ENCODE measurements at regions not wholly inside any gene's neighbourhood (a gene's known extent, or its start where the extent isn't known, plus 50 kb on each side); places are given as distances from the start of the nearest gene placed in this dataset.

GRCh38 chrX:3215249-3215648 lies 131.2 kb downstream of the MXRA5 start:
- no peaks in the 10 kb centered on the region for H3K27me3 ChIP-seq (ENCODE audit: control insufficient read depth in 1 of 2, insufficient read depth in 1 of 2, low read length in 2 of 2)
- no peak overlapping the region for H2BK15ac ChIP-seq (ENCODE audit: low read depth, poor library complexity, severe bottlenecking)
- no peak overlapping the region for H3K9ac ChIP-seq (ENCODE audit: low read length)
- no peak overlapping the region for H4K91ac ChIP-seq (ENCODE audit: low read length)
- H2AK5ac ChIP-seq (ENCODE audit: low read length, severe bottlenecking) = no peak overlapping the region
- no peak overlapping the region for H3K18ac ChIP-seq (ENCODE audit: low read depth in 1 of 2, low read length in 2 of 2)
- H3K23ac ChIP-seq (ENCODE audit: low read length in 2 of 2) = no peak overlapping the region
- no peaks in the 10 kb centered on the region for H3K36me3 ChIP-seq (ENCODE audit: control insufficient read depth in 1 of 2, insufficient read depth in 2 of 2, low read depth in 1 of 2, low read length in 2 of 2)
- H3K4me2 ChIP-seq (ENCODE audit: low read length, poor library complexity, severe bottlenecking) = no peak overlapping the region
- H3K4me1 ChIP-seq (ENCODE audit: control insufficient read depth, insufficient read depth, low read depth, low read length) = no peaks in the 10 kb centered on the region
- H4K8ac ChIP-seq (ENCODE audit: low read length) = no peak overlapping the region
- no peaks in the 10 kb centered on the region for H3K79me1 ChIP-seq (replicated peaks; ENCODE audit: low read length, poor library complexity, severe bottlenecking)
- DNase-seq = no peak
- no peak overlapping the region for H2AFZ ChIP-seq (ENCODE audit: low read depth, low read length)
- H3K4me3 ChIP-seq (ENCODE audit: insufficient read depth in 1 of 2, low read depth in 1 of 2, low read length in 2 of 2) = no peak overlapping the region
- WGBS = no CpG with 5 or more reads among the region's 2 CpGs
- H3K27ac ChIP-seq (ENCODE audit: low read length, poor library complexity, severe bottlenecking) = no peak overlapping the region
- no peak overlapping the region for H2BK120ac ChIP-seq (ENCODE audit: low read depth, low read length)
- H3K4ac ChIP-seq (ENCODE audit: low read depth in 1 of 2, low read length in 2 of 2) = no peak overlapping the region
- no peaks in the 10 kb centered on the region for H3K9me3 ChIP-seq (ENCODE audit: control insufficient read depth, low read length)
- no peak overlapping the region for H2BK5ac ChIP-seq (ENCODE audit: low read depth, low read length, poor library complexity, severe bottlenecking)
- no peak overlapping the region for H2BK12ac ChIP-seq (ENCODE audit: low read length in 2 of 2)
- H3K14ac ChIP-seq (ENCODE audit: low read length in 2 of 2) = no peak overlapping the region

DNA sequence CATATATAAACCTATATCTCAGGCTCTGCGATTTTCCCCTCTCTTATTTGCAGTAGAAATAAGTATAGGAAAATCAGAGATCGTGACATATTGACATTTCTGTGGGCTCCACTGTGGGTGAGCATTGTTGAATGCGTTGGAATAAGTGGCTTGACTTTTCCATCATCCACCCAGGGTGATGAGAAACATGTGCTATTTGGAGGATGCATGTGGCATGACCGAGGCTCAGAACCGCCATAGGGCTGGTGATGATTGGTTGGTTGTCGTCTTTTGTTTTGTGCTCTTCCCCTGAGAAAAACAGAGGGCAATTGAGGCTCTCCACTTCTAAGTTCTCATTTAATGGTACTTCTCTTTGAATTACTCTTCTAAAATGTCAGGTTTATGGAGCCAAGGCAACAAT lies 140.1 kb downstream of the MXRA5 start:
- Histone ChIP-seq H3K27me3 (ENCODE audit: control insufficient read depth in 1 of 2, insufficient read depth in 1 of 2, low read length in 2 of 2) (no peaks in the 10 kb centered on the region), H2AK5ac (ENCODE audit: low read length, severe bottlenecking) (no peak overlapping the region), H3K9ac (ENCODE audit: low read length) (no peak overlapping the region), H3K9me3 (ENCODE audit: control insufficient read depth, low read length) (no peaks in the 10 kb centered on the region), H2AFZ (ENCODE audit: low read depth, low read length) (no peak overlapping the region), H3K4me3 (ENCODE audit: insufficient read depth in 1 of 2, low read depth in 1 of 2, low read length in 2 of 2) (no peak overlapping the region), H4K91ac (ENCODE audit: low read length) (no peak overlapping the region), H3K4me1 (ENCODE audit: control insufficient read depth, insufficient read depth, low read depth, low read length) (no peaks in the 10 kb centered on the region), H3K14ac (ENCODE audit: low read length in 2 of 2) (no peak overlapping the region), H3K4me2 (ENCODE audit: low read length, poor library complexity, severe bottlenecking) (no peak overlapping the region), H2BK15ac (ENCODE audit: low read depth, poor library complexity, severe bottlenecking) (no peak overlapping the region), H2BK120ac (ENCODE audit: low read depth, low read length) (no peak overlapping the region), H3K18ac (ENCODE audit: low read depth in 1 of 2, low read length in 2 of 2) (no peak overlapping the region), H2BK12ac (ENCODE audit: low read length in 2 of 2) (no peak overlapping the region), H3K4ac (ENCODE audit: low read depth in 1 of 2, low read length in 2 of 2) (no peak overlapping the region), H3K27ac (ENCODE audit: low read length, poor library complexity, severe bottlenecking) (no peak overlapping the region), H2BK5ac (ENCODE audit: low read depth, low read length, poor library complexity, severe bottlenecking) (no peak overlapping the region), H4K8ac (ENCODE audit: low read length) (no peak overlapping the region), H3K79me1 (replicated peaks; ENCODE audit: low read length, poor library complexity, severe bottlenecking) (no peaks in the 10 kb centered on the region), H3K23ac (ENCODE audit: low read length in 2 of 2) (no peak overlapping the region), H3K36me3 (ENCODE audit: control insufficient read depth in 1 of 2, insufficient read depth in 2 of 2, low read depth in 1 of 2, low read length in 2 of 2) (no peaks in the 10 kb centered on the region)
- WGBS = 100% methylated on average over 3 of the region's 6 CpGs
- no peak for DNase-seq

- Histone ChIP-seq H3K36me3 (ENCODE audit: control insufficient read depth in 1 of 2, insufficient read depth in 2 of 2, low read depth in 1 of 2, low read length in 2 of 2) (no peaks in the 10 kb centered on the region), H2BK12ac (ENCODE audit: low read length in 2 of 2) (no peak overlapping the region), H3K23ac (ENCODE audit: low read length in 2 of 2) (no peak overlapping the region), H3K4ac (ENCODE audit: low read depth in 1 of 2, low read length in 2 of 2) (no peak overlapping the region), H3K79me1 (replicated peaks; ENCODE audit: low read length, poor library complexity, severe bottlenecking) (no peaks in the 10 kb centered on the region), H2BK15ac (ENCODE audit: low read depth, poor library complexity, severe bottlenecking) (no peak overlapping the region), H3K18ac (ENCODE audit: low read depth in 1 of 2, low read length in 2 of 2) (no peak overlapping the region), H3K9me3 (ENCODE audit: control insufficient read depth, low read length) (no peaks in the 10 kb centered on the region), H2AFZ (ENCODE audit: low read depth, low read length) (no peak overlapping the region), H3K4me2 (ENCODE audit: low read length, poor library complexity, severe bottlenecking) (no peak overlapping the region), H4K8ac (ENCODE audit: low read length) (no peak overlapping the region), H3K27me3 (ENCODE audit: control insufficient read depth in 1 of 2, insufficient read depth in 1 of 2, low read length in 2 of 2) (no peaks in the 10 kb centered on the region), H3K4me3 (ENCODE audit: insufficient read depth in 1 of 2, low read depth in 1 of 2, low read length in 2 of 2) (no peak overlapping the region), H3K27ac (ENCODE audit: low read length, poor library complexity, severe bottlenecking) (no peak overlapping the region), H2BK120ac (ENCODE audit: low read depth, low read length) (no peak overlapping the region), H4K91ac (ENCODE audit: low read length) (no peak overlapping the region), H2BK5ac (ENCODE audit: low read depth, low read length, poor library complexity, severe bottlenecking) (no peak overlapping the region), H2AK5ac (ENCODE audit: low read length, severe bottlenecking) (no peak overlapping the region), H3K4me1 (ENCODE audit: control insufficient read depth, insufficient read depth, low read depth, low read length) (no peaks in the 10 kb centered on the region), H3K14ac (ENCODE audit: low read length in 2 of 2) (no peak overlapping the region), H3K9ac (ENCODE audit: low read length) (no peak overlapping the region)
- DNase-seq = no peak
- WGBS = 100% methylated on average over 4 of the region's 5 CpGs
These were observed 141.8 kb downstream of the MXRA5 start for GRCh38 chrX:3204606-3205005.

DNA sequence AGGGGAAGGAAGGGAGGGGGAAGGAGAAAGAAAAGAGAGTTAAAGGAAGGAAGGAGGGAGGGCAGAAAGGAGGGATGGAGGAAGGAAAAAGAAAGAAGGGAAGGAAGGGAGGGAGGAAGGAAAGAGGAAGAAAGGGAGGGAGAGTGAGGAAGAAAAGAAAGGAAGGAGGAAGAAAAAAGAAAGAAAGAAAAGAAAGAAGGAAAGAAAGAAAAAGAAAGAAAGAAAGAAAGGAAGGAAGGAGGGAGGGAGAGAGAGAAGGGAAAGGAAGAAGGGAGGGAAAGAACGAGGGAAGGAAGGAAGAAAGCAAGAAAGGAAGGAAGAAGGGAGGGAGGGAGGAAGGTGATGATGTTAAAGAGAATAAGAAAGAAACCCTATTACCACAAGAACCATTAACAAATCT lies 150.6 kb downstream of the MXRA5 start:
- H3K4me1 ChIP-seq (ENCODE audit: control insufficient read depth, insufficient read depth, low read depth, low read length) = peaks cover 2% of the 10 kb centered on the region
- no peak overlapping the region for H3K18ac ChIP-seq (ENCODE audit: low read depth in 1 of 2, low read length in 2 of 2)
- DNase-seq = no peak
- H3K23ac ChIP-seq (ENCODE audit: low read length in 2 of 2) = no peak overlapping the region
- H2AK5ac ChIP-seq (ENCODE audit: low read length, severe bottlenecking) = no peak overlapping the region
- no peak overlapping the region for H3K14ac ChIP-seq (ENCODE audit: low read length in 2 of 2)
- no peaks in the 10 kb centered on the region for H3K27me3 ChIP-seq (ENCODE audit: control insufficient read depth in 1 of 2, insufficient read depth in 1 of 2, low read length in 2 of 2)
- no peak overlapping the region for H2BK120ac ChIP-seq (ENCODE audit: low read depth, low read length)
- WGBS = no CpG with 5 or more reads among the region's 1 CpG
- H2BK12ac ChIP-seq (ENCODE audit: low read length in 2 of 2) = no peak overlapping the region
- H2BK5ac ChIP-seq (ENCODE audit: low read depth, low read length, poor library complexity, severe bottlenecking) = no peak overlapping the region
- H3K36me3 ChIP-seq (ENCODE audit: control insufficient read depth in 1 of 2, insufficient read depth in 2 of 2, low read depth in 1 of 2, low read length in 2 of 2) = no peaks in the 10 kb centered on the region
- no peak overlapping the region for H4K8ac ChIP-seq (ENCODE audit: low read length)
- H2BK15ac ChIP-seq (ENCODE audit: low read depth, poor library complexity, severe bottlenecking) = no peak overlapping the region
- H3K27ac ChIP-seq (ENCODE audit: low read length, poor library complexity, severe bottlenecking) = no peak overlapping the region
- H4K91ac ChIP-seq (ENCODE audit: low read length) = no peak overlapping the region
- H3K4me3 ChIP-seq (ENCODE audit: insufficient read depth in 1 of 2, low read depth in 1 of 2, low read length in 2 of 2) = no peak overlapping the region
- H3K79me1 ChIP-seq (replicated peaks; ENCODE audit: low read length, poor library complexity, severe bottlenecking) = no peaks in the 10 kb centered on the region
- peaks cover 5% of the 10 kb centered on the region for H3K9me3 ChIP-seq (ENCODE audit: control insufficient read depth, low read length)
- H2AFZ ChIP-seq (ENCODE audit: low read depth, low read length) = no peak overlapping the region
- no peak overlapping the region for H3K9ac ChIP-seq (ENCODE audit: low read length)
- no peak overlapping the region for H3K4me2 ChIP-seq (ENCODE audit: low read length, poor library complexity, severe bottlenecking)
- H3K4ac ChIP-seq (ENCODE audit: low read depth in 1 of 2, low read length in 2 of 2) = no peak overlapping the region
